ENCODE measurements at regions not wholly inside any gene's neighbourhood (a gene's known extent, or its start where the extent isn't known, plus 50 kb on each side); places are given as distances from the start of the nearest gene placed in this dataset.

GRCh38 chr9:13446286-13446937, 166.9 kb upstream of the MPDZ start:
- no peak for TF ChIP-seq FOXM1 (IDR thresholded peaks at IDR 0.05; ENCODE audit: borderline replicate concordance)
- no peak for TF ChIP-seq BHLHE40 (IDR thresholded peaks at IDR 0.05; ENCODE audit: borderline replicate concordance)

Measured in HEK293T (cell line).